OCI-M2 (cell line): ENCODE measurements at regions not wholly inside any gene's neighbourhood (a gene's known extent, or its start where the extent isn't known, plus 50 kb on each side); places are given as distances from the start of the nearest gene placed in this dataset.
"Not testable (repeated sequence)": the region's sequence is repeated elsewhere in the genome, so short reads cannot be mapped to it uniquely, and the experiment has no call there.

Experiments
- DNase-seq: peaks from one replicate; lab custom pipeline; 2025; ENCODE audit not compliant: unreplicated experiment; lab: John Stamatoyannopoulos, UW

GRCh38 chr6:27133281-27134227, 113.9 kb upstream of the PRSS16 start:
- DNase-seq, result no peak

DNA sequence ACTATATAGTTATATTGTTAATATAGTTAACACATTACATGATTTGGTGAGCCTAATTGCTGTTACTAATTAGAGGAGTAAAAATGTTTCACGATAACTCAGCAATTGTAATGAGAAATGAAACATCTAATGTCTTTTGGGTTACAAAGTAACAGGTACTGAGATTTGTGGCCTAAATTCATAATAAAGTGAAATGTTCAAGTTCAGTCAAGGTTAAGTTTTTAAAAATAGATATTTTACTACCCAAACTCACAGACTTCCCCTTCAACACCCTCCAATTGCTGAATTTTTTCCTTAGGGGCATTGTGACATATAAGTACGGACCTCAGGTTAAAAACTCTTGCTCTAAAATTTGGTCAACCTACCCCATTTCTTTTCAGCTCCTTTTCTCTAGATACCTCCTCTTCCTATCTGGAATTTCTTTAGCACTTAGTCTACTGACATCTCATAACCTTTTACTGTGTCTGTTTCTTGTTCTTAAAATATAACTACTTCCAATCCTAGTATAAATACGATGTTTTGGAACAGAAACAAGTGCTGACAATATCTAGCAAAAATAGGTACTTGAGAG, 112.3 kb upstream of the PRSS16 start:
- DNase-seq, result no peak

DNA sequence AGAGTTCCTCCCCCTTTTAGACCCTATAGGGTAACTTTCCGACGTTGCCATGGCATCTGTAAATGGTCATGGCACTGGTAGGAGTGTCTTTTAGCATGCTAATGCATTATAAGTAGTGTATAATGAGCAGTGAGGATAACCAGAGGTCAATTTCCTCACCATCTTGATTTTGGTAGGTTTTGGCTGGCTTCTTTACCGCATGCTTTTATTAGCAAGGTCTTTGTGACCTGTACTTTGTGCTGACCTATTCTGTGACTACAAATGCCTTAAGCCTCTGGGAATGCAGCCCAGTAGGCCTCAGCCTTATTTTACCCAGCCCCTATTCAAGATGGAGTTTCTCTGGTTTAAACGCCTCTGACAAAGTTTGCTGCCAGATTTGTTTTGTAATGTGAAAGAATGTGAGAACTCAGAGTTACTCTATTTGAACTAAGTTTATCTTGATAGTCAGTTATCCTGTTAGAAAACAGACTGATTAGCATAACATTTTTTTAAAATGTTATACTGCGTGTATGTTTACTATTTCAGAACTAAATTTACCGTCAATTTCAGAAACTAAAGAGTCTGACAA, 111.3 kb upstream of the PRSS16 start:
- no peak for DNase-seq

DNA sequence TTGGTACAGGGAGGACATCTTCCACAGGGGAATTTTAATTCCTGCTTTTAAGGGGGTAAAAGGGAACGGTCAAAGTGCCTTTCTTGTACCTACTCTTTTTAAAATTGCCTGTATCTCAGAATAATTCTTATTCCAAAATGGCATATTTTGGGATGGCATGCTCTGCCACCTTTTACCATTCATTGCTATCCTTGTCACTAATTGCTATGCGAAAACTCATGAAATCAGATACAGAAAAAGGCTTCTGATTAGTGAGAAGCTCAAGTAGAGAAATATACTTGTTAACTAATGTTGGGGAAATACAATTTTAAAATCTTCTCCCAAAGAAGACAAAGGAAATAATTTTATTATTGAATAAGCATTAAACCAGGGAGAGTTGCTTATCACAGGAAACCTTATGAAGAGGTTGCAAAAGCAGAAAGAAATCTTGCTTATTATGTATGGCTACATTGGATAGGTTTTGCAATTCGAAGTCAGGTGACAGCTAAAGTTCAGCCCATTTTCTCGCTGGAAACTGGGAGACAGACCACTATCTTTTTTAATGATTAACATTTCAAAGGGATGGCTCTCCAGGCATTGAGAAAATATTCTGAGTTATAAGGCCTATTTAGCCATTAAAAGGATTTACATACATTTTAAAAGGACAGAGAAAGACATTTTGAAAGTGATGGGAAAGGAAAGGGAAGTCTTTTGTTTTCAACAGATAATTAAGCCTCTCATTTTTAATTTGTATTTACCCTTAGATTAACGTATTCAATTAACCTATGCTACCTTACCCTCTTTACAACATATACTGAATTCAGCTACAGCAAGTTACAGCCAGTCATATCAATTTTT, 110.3 kb upstream of the PRSS16 start:
- no peak for DNase-seq

- DNase-seq, result no peak
Measured at GRCh38 chr6:27138406-27138805, 109.1 kb upstream of the PRSS16 start.

DNA sequence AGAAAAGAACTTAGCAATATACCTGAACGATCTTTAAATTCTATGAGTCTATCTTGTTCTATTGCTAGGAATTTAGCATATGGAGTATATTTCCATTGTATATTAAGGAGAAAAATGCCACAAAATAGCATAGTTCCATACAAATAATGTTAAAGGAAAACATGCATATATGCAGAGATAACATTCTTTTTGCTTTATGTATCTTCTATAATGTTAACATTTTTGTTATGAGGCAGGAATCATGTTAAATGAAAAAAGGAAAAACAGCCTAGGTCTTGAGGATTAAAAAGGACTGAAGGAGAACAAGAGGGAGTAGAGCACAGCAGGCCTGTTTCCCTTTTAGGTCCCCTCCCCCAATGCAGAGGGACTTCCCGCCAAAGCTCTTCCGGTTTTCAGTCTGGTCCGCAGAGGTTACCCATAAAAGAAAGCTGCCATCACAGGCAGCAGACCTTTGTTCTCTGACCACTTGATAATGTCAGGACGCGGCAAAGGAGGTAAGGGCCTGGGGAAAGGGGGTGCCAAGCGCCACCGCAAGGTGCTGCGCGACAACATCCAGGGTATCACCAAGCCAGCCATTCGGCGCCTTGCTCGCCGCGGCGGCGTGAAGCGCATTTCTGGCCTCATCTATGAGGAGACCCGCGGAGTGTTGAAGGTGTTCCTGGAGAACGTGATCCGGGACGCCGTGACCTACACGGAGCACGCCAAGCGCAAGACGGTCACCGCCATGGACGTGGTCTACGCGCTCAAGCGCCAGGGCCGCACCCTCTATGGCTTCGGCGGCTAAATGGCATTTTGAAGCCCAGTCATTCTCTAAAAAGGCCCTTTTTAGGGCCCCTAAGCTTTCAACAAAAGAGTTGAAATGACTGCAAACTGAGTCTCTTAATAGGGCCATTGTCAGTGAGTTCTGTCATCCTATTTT, 108.4 kb upstream of the PRSS16 start:
- no peak for DNase-seq

GRCh38 chr6:27139756-27140579, 107.5 kb upstream of the PRSS16 start:
- no peak for DNase-seq

DNA sequence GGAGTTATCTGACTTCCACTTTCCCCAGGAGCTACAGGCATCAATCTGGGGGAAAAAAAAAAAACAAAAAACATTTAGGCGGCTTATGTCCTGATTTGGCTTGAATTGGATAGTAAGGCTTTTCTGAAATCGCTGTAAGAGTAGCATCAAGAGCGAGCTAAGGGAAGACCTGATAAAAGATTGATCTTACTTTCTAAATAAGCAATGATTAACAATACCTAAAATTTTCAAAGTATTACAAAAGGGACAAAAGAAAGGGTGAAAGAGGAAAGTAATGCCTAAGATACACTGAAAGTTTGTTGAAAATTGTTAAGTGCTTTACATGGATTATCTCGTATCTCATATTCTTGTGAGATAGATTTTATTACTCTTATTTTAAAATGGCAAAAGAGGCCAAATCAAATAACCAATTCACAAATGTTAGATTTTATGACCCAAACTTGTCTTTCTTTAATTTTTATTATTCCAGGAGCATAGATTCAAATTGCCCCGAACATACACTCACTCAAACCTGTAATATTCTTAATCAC, 106.4 kb upstream of the PRSS16 start:
- no peak for DNase-seq

DNA sequence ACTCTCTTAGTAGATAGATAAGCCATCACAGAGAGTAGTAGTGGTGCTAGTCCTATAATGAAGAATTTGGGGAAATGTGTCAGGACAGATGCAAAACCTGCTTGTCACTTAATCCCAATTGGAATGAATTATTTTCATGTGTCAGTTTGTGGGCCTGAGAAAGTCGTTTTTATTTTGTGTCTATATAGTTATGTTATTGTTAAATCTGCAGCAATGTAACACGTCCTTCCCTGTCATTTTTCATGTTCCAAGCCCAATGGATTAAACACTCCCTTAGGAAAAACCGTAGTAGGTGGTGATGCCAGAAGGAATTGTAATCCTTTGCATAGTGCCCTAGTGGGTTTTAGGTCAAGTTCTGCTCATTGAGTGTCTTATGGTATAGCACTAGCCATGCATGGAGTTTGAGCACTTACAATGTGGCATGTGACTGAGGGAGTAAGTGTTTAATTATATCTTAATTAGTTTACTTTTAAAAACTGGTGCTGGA, 105.9 kb upstream of the PRSS16 start:
- DNase-seq, result no peak

DNA sequence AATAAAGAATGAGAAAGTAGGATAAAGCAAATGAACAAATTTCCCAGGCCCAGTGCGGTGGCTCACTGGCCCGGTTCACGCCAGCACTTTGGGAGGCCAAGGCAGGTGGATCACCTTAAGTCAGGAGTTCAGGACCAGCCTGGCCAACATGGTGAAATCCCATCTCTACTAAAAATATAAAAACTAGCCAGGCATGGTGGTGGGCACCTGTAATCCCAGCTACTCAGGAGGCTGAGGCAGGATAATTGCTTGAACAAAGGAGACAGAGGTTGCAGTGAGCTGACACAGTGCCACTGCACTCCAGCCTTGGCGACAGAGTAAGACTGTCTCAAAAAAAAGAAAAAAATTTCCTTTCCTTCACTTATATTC, 104.5 kb upstream of the PRSS16 start:
- DNase-seq, result not testable (repeated sequence)

DNA sequence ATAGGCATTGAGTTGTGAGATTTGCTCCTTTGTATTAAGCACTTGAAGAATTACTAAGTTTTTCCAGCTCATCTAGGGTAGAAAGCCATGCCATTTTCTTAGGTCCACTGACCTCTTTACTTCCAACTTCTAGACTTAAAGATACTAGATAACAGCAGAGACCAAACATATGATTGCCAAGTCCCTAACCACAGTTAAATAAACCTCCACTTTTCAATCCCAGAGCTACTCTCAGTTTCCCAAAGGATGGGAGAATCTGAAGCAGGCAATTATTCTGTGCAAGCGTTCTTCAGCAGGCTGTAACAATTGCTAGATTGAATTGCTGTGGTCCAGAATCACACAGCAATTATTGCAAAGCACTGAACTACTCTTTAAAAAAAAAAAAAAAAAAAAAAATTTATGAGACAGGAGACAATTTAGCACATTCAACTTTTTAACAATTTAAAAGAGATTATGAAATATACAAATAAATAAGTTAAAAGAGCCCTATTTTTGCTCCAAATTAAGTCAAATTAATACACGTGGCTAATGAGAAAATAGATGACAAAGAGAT, 104.0 kb upstream of the PRSS16 start:
- DNase-seq, result no peak

- no peak for DNase-seq
Measured at GRCh38 chr6:27144740-27145079, 102.8 kb upstream of the PRSS16 start.

DNA sequence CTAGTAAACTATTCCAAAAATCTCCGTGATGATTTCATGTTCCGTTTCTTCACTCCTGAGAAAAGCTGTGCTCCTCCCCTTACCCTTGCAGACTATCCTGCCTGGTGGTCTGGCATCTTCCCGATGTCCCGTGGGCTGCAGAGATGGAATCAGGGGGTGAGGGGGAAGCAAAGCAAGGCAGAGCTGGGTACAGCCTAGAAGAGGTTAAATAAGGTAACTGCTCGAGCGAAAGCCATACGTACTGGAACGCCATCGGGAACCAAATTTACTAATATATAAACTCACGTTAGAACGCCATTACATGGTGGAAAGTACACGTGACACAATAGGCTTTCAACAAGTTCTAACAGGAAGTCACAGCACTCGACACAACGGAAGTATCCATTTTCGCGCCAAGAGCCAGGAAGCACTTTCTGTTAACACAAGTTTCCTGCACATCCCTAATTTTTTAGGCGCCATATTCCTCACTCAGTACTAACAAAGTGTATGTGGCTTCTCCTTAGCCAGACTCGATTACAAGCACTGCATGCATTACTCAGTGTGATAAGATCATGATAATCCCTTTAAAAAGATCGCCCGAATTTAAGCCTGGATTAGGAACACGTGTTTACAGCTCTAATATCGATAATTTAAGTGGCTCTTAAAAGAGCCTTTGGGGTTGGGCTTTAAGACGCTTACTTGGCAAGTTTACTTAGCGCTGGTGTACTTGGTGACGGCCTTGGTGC, 101.6 kb upstream of the PRSS16 start:
- no peak for DNase-seq

GRCh38 chr6:27146456-27146705, 101.1 kb upstream of the PRSS16 start:
- DNase-seq, result not testable (repeated sequence)

DNA sequence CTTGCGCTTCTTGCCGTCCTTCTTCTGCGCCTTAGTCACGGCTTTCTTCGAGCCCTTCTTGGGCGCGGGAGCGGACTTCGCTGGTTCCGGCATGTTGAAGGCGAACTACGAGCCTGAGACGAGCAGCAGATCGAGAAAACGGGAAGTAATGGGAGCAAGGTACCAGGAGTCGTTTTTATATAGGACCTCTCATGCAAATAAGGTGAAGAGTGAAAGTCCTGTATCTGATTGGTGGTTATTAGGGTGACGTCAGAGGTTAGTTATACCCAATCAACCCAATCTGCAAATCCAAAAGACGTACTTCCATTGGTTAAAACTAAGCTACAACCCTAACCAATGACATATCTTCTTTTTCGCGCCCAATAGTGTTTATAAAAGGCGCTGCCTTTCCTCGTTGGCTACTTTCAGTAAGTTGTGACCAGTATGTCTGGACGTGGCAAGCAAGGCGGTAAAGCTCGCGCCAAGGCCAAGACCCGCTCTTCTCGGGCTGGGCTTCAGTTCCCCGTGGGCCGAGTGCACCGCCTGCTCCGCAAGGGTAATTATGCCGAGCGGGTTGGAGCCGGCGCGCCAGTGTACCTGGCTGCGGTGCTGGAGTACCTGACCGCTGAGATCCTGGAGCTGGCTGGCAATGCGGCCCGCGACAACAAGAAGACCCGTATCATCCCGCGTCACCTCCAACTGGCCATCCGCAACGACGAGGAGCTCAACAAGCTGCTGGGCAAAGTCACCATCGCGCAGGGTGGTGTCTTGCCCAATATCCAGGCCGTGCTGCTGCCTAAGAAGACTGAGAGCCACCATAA, 100.6 kb upstream of the PRSS16 start:
- DNase-seq, result peak; percentile 98

- DNase-seq, result no peak
Measured at GRCh38 chr6:27148404-27148795, 99.1 kb upstream of the PRSS16 start.

GRCh38 chr6:27149150-27149549, 98.4 kb upstream of the PRSS16 start:
- DNase-seq, result no peak

DNA sequence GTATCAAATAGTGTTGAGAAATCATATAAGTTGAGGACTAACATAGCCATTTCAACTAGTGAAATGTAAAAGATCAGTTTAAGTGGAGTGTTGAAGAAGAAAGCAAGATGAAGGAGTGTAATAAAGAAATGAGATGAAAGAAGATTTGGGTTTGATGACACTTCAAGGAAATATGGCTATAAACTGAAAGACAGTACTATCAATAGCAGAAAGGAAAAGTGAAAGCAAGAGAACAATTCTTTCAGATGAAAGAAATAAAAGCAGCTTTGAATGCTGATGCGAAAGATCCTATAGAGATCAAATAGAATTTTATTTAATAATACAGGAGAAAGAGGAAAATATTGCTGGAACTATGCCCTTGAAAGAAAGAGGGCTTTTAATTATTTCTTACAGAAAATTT, 92.8 kb upstream of the PRSS16 start:
- no peak for DNase-seq
